ENCODE measurements at regions not wholly inside any gene's neighbourhood (a gene's known extent, or its start where the extent isn't known, plus 50 kb on each side); places are given as distances from the start of the nearest gene placed in this dataset.

GRCh38 chr4:66946761-66947160 lies 598.5 kb downstream of the CENPC start:
- TF ChIP-seq POLR2AphosphoS5 (IDR thresholded peaks at IDR 0.05; ENCODE audit: low read depth, low read length) (no peak), CTCF (IDR thresholded peaks at IDR 0.05) (no peak), REST (IDR thresholded peaks at IDR 0.05; ENCODE audit: insufficient read depth in 1 of 2, low read depth in 2 of 2, low read length in 1 of 2) (no peak)

Measured in Panc1 (cell line).